ENCODE measurements at regions not wholly inside any gene's neighbourhood (a gene's known extent, or its start where the extent isn't known, plus 50 kb on each side); places are given as distances from the start of the nearest gene placed in this dataset.

DNA sequence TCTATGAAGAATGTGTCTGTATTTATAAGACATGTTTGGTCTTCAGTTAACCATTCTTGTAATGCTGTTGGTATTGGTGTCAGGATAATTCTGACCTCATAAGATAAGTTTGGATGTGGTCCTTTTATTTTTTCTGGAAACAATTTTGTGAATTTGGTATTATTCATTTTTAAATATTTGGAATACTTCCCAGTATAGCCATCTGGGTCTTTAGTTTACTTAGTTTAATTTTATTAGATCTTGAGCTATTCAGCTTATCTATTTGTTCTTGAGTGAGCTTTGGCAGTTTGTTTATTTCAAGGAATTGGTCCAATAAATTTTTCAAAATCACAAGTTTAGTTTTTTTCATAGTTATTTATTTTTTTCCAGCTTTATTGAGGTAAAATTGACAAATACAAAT is 335.4 kb upstream of the PCDH20 start:
- Histone ChIP-seq H3K27me3 (ENCODE audit: low read depth) (no peaks in the 10 kb centered on the region), H3K4me1 (no peaks in the 10 kb centered on the region), H3K27ac (no peak overlapping the region), H3K36me3 (no peaks in the 10 kb centered on the region), H3K9me3 (peaks cover 2% of the 10 kb centered on the region), H3K4me3 (no peak overlapping the region)
- TF ChIP-seq CTCF (IDR thresholded peaks at IDR 0.05) = no peak
- no peak for DNase-seq
- intact Hi-C loops (cut with DNase I) = no loop called here
- ATAC-seq = no peak

GRCh38 chr13:61738236-61738750 is 322.6 kb upstream of the PCDH20 start:
- intact Hi-C loops (cut with DNase I) = no loop called here
- Histone ChIP-seq H3K36me3 (no peaks in the 10 kb centered on the region), H3K4me1 (no peaks in the 10 kb centered on the region), H3K27ac (no peak overlapping the region), H3K4me3 (no peak overlapping the region), H3K27me3 (ENCODE audit: low read depth) (no peaks in the 10 kb centered on the region), H3K9me3 (no peaks in the 10 kb centered on the region)
- TF ChIP-seq CTCF (IDR thresholded peaks at IDR 0.05) = no peak
- no peak for DNase-seq
- ATAC-seq = no peak

DNA sequence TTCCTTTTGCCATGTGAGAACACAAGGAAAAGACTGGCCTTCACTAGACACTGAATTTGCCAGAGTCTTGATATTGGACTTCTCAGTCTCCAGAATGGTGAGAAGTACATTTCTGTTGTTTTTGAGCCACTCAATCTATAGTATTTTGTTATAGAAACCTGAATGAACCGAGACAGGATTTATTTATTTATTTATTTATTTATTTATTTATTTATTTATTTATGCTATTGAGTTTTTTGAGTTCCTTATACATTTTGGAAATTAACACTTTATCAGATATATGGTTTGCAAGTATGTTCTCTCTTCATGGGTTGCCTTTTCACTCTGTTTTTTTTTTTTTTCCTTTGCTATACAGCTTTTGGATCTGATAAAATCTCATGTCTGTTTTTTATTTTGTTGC is 319.0 kb upstream of the PCDH20 start:
- DNase-seq (no peak), ATAC-seq (no peak)
- H3K27ac ChIP-seq = no peak overlapping the region
- H3K4me3 ChIP-seq = no peak overlapping the region
- H3K27me3 ChIP-seq (ENCODE audit: low read depth) = no peaks in the 10 kb centered on the region
- intact Hi-C loops (cut with DNase I) = no loop called here
- no peaks in the 10 kb centered on the region for H3K4me1 ChIP-seq
- H3K9me3 ChIP-seq = no peaks in the 10 kb centered on the region
- TF ChIP-seq CTCF (IDR thresholded peaks at IDR 0.05) = no peak
- no peaks in the 10 kb centered on the region for H3K36me3 ChIP-seq

DNA sequence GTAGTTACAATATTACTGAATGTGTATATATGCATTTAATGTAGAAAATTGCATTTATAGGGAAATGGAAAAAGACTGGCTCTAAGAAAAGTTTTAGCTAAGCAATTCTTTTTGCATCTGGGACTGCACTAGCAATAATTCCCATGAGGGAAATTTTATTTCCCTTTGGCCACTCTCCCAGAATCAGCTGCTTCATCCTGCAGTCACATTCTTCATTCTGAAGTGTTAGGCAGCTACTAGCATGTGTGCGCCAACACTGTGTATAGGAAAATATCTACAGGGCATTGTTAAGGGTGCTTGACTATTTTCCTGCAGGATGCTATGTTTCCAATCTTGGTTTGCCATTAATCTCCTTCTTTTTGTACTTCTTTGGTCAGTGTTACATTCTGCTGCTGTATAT is 312.8 kb upstream of the PCDH20 start:
- H3K36me3 ChIP-seq = no peaks in the 10 kb centered on the region

GRCh38 chr13:61727767-61728166 is 312.1 kb upstream of the PCDH20 start:
- H3K27me3 ChIP-seq (ENCODE audit: low read depth) = no peaks in the 10 kb centered on the region
- ATAC-seq (no peak), DNase-seq (no peak)
- no peak overlapping the region for H3K4me3 ChIP-seq
- no peaks in the 10 kb centered on the region for H3K9me3 ChIP-seq
- TF ChIP-seq CTCF (IDR thresholded peaks at IDR 0.05) = no peak
- intact Hi-C loops (cut with DNase I) = no loop called here
- no peak overlapping the region for H3K27ac ChIP-seq
- H3K4me1 ChIP-seq = no peaks in the 10 kb centered on the region
- H3K36me3 ChIP-seq = no peaks in the 10 kb centered on the region

More for the DNA sequence above, 312.8 kb upstream of the PCDH20 start:
- Histone ChIP-seq H3K27ac (no peak overlapping the region), H3K4me1 (no peaks in the 10 kb centered on the region), H3K9me3 (no peaks in the 10 kb centered on the region), H3K4me3 (no peak overlapping the region), H3K27me3 (ENCODE audit: low read depth) (no peaks in the 10 kb centered on the region)
- ATAC-seq = peak; percentile 33 to 60
- intact Hi-C loops (cut with DNase I) = no loop called here
- TF ChIP-seq CTCF (IDR thresholded peaks at IDR 0.05) = no peak
- no peak for DNase-seq

DNA sequence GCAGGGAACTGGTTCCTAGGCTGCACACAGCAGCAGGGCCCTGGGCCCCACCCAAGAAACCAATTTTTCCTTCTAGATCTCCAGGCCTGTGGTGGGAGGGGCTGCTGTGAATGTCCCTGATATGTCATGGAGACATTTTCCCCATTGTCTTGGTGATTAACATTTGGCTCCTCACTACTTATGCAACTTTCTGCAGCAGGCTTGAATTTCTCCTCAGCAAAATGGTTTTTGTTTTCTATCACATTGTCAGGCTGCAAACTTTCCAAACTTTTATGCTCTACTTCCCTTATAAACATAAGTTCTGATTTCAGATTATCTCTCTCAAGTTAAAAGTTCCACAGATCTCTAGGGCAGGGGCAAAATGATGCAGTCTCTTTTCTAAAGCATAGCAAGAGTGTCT is 310.2 kb upstream of the PCDH20 start:
- no peak for ATAC-seq
- no peak overlapping the region for H3K27ac ChIP-seq
- H3K4me3 ChIP-seq = no peak overlapping the region
- no peaks in the 10 kb centered on the region for H3K36me3 ChIP-seq
- intact Hi-C loops (cut with DNase I) = no loop called here
- TF ChIP-seq CTCF (IDR thresholded peaks at IDR 0.05) = no peak
- no peaks in the 10 kb centered on the region for H3K27me3 ChIP-seq (ENCODE audit: low read depth)
- DNase-seq = no peak
- H3K4me1 ChIP-seq = no peaks in the 10 kb centered on the region
- H3K9me3 ChIP-seq = no peaks in the 10 kb centered on the region

Measured in lower lobe of right lung (tissue), 2 donors.